ENCODE measurements at regions not wholly inside any gene's neighbourhood (a gene's known extent, or its start where the extent isn't known, plus 50 kb on each side); places are given as distances from the start of the nearest gene placed in this dataset.
A peak's percentile ranks its signal among the peaks of the same experiment; 100 is the strongest.

DNA sequence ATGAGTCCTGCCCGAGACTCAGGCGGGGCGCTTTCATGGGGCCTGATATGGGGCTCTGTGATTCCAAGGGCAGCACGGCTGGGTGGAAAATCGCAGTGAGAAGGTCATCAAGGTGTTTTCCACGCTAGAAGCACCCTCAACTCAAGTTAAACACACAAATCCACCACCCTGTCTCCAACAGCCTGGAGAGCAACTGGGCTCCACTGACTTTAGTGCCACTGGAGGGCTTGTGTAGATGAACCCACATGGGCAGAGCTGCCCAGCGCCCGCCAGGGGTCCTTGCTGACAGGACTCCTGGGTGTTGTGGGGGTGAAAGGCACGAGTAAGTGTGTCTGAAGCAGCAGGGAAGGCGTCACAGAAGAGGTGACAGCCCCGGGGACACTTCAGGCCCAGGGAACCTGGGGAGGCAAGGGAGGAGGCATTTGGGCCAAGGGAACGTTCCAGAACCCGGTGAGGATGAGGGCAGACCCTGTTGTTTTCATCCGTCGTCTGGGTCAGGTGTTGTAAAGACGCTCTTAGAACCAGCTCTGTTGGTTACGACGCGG lies 51.8 kb upstream of the CTDP1 start:
- 82 to 85% (median 82%) methylated on average over 17 to 19 of the region's 19 CpGs for WGBS, 5 donors

DNA sequence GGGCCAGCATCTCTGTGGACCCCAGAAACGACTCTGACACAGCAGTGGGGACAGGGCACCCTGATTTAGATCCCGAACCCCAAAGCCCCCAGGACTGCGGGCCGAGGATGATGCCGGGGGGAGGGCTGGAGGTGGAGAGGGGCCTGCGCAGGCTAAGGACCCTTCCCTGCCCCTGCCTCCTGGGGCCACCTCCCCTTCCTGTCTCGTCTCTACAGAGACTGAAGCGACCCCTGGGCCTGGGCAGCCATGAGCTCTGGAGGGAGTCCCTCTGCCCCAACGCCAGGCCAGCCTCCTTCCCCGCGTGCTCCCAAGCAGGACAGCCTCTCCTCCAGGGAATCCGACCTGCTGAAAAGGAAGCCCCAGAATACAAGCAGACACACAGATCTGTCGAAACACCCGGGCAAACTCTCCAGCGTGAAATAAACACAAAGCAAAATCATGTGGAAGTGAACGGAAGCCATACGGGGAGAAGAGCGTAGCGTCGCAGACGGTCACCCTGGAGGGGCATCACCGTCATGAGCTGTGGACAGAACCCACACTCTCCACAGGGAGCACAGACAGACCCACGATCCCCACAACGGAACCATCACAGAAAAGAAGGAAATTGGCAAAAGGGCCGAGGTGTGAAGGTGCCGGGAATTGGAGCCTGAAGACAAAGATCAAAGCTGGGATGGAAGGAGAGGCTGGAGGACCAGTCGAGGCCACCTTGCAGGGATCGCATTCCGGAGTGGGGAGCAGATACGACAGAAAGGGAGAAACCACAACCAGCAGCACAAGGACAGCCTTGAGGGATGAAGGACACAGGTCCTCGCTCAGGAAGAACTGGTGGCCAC lies 51.0 kb upstream of the CTDP1 start:
- Histone ChIP-seq H3K9me3 (no peaks in the 10 kb centered on the region), H3K27ac (no peak overlapping the region), H3K36me3 (no peaks in the 10 kb centered on the region), H3K27me3 (peaks cover 0 to 40% (median 12%) of the 10 kb centered on the region in 3 donors), H3K4me1 (peaks cover 0 to 8% (median 0%) of the 10 kb centered on the region in 4 donors), H3K4me3 (no peak overlapping the region)
- TF ChIP-seq EP300 (IDR thresholded peaks at IDR 0.05) (no peak), POLR2AphosphoS5 (IDR thresholded peaks at IDR 0.05) (no peak), POLR2A (IDR thresholded peaks at IDR 0.05) (no peak)
- TF ChIP-seq, protein P1, sequence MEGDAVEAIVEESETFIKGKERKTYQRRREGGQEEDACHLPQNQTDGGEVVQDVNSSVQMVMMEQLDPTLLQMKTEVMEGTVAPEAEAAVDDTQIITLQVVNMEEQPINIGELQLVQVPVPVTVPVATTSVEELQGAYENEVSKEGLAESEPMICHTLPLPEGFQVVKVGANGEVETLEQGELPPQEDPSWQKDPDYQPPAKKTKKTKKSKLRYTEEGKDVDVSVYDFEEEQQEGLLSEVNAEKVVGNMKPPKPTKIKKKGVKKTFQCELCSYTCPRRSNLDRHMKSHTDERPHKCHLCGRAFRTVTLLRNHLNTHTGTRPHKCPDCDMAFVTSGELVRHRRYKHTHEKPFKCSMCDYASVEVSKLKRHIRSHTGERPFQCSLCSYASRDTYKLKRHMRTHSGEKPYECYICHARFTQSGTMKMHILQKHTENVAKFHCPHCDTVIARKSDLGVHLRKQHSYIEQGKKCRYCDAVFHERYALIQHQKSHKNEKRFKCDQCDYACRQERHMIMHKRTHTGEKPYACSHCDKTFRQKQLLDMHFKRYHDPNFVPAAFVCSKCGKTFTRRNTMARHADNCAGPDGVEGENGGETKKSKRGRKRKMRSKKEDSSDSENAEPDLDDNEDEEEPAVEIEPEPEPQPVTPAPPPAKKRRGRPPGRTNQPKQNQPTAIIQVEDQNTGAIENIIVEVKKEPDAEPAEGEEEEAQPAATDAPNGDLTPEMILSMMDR (IDR thresholded peaks at IDR 0.05) = no peak
- 80 to 87% (median 83%) methylated on average over 30 to 31 of the region's 31 CpGs for WGBS, 5 donors
- intact Hi-C loops (cut with DNase I; ENCODE audit: low total_unique reads) = no loop called here
- DNase-seq = no peak

More for the DNA sequence above, 51.8 kb upstream of the CTDP1 start:
- Histone ChIP-seq H3K4me3 (no peak overlapping the region), H3K9me3 (no peaks in the 10 kb centered on the region), H3K36me3 (no peaks in the 10 kb centered on the region), H3K27ac (no peak overlapping the region), H3K4me1 (peaks cover 0 to 8% (median 0%) of the 10 kb centered on the region in 4 donors), H3K27me3 (peaks cover 0 to 48% (median 12%) of the 10 kb centered on the region in 3 donors)
- DNase-seq = no peak
- intact Hi-C loops (cut with DNase I; ENCODE audit: low total_unique reads) = no loop called here
- TF ChIP-seq POLR2A (IDR thresholded peaks at IDR 0.05) = no peak
- TF ChIP-seq POLR2AphosphoS5 (IDR thresholded peaks at IDR 0.05) = no peak

DNA sequence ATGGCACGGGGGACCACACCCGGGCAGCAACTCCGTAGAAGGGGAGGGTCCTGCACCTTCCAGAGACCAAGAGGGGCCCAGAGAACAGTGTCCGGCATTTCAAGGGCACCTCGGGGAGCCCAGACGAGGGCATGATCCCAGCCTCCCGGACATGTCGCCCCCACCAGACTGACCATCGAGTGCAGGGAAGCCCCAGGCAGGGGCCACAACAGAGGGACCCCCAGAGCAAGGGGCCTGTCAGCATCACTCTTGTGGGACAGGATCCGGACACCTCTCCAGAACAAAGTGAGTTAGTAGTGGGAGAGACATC lies 50.4 kb upstream of the CTDP1 start:
- TF ChIP-seq POLR2AphosphoS5 (IDR thresholded peaks at IDR 0.05) (no peak), POLR2A (IDR thresholded peaks at IDR 0.05) (no peak)
- no peaks in the 10 kb centered on the region for H3K36me3 ChIP-seq
- intact Hi-C loops (cut with DNase I; ENCODE audit: low total_unique reads) = no loop called here
- H3K4me1 ChIP-seq = peaks cover 0 to 8% (median 0%) of the 10 kb centered on the region in 4 donors
- no peak overlapping the region for H3K4me3 ChIP-seq
- peaks cover 0 to 37% (median 8%) of the 10 kb centered on the region in 3 donors for H3K27me3 ChIP-seq
- no peak overlapping the region for H3K27ac ChIP-seq
- 86 to 93% (median 89%) methylated on average over 9 to 10 of the region's 10 CpGs for WGBS, 5 donors
- H3K9me3 ChIP-seq = no peaks in the 10 kb centered on the region
- peak in 1 of 2 donors; percentile 11 for DNase-seq

DNA sequence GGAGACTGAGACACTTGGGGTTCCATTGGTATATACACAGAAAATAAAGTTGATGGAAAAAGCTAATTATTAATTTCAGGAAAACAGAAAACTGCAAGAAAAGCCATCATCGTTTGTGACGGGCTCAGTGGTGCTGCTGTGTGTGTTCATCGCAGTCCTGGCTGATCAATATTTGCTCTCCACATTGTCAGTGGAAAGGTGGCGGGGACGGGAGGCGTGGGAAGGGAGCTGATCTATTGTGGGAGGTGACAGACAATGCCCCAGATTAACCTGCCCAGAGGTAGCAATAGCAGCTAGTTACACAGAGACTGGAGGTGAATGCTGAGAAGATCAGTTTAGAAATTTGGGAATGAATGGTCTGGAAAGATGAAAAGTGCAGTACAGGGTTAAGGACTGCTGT lies 50.0 kb upstream of the CTDP1 start:
- intact Hi-C loops (cut with DNase I; ENCODE audit: low total_unique reads) = no loop called here
- no peak overlapping the region for H3K27ac ChIP-seq
- peaks cover 0 to 8% (median 0%) of the 10 kb centered on the region in 4 donors for H3K4me1 ChIP-seq
- no peak overlapping the region for H3K4me3 ChIP-seq
- TF ChIP-seq, protein P1 (IDR thresholded peaks at IDR 0.05) = no peak
- TF ChIP-seq POLR2A (IDR thresholded peaks at IDR 0.05) = no peak
- 36 to 71% (median 51%) methylated on average over 6 of the region's 6 CpGs for WGBS, 5 donors
- DNase-seq = peak in 1 of 2 donors; percentile 16
- H3K27me3 ChIP-seq = peaks cover 0 to 37% (median 8%) of the 10 kb centered on the region in 3 donors
- no peaks in the 10 kb centered on the region for H3K36me3 ChIP-seq
- no peaks in the 10 kb centered on the region for H3K9me3 ChIP-seq

Data from stomach (tissue), 8 donors.